ENCODE measurements at regions not wholly inside any gene's neighbourhood (a gene's known extent, or its start where the extent isn't known, plus 50 kb on each side); places are given as distances from the start of the nearest gene placed in this dataset.

DNA sequence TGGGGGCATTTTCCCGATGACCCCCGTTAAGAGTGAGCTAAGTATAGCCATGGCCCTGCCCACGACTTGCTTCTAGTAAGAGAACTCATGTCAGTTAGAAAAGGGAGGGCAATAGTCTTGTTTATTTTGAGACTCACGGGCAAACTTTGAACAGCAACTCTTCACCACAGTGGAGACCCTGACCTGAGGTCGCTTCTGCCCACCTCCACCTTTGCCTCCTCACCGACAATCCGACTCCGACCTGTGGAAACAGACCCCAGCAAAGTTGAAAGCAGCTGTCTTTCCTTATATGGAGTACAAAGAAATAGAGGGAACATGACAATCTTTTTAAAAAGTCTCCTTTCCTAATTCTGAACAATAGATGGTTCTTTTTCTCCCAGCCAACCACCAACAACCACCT is 155.0 kb upstream of the GCFC2 start:
- in situ Hi-C loops (cut with HindIII; ENCODE audit: low pct_unique_long_range_greater_than_20kb, low sequenced_read_pairs) = no loop called here

DNA sequence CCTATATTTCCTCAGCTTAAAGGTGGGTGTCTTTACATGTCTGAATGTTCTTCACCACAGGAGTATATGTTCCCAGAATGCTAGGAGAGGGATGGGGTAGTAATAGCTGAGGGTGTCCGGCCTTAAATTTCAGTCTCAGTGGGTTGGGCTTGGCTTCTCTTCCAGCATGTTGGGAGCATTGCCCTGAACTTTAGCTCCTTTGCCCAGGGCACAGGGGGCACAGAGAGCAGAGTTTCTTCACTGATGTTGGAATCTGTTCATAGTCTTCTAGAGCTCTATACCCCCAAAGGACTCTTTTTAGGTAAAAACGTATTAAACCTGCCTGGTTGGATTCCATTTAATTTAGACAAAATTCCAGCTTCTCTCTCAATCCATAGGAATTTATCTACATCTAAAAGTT is 154.4 kb upstream of the GCFC2 start:
- ChIA-PET POLR2A (no interaction called here), CTCF (no interaction called here)
- no TSS peak for BruUV-seq (replicated peaks)
- Histone ChIP-seq H3K4me3 (ENCODE audit: low read depth in 2 of 2, low read length in 2 of 2) (no peak overlapping the region), H3K27me3 (ENCODE audit: control insufficient read depth, insufficient read depth, low read length) (no peaks in the 10 kb centered on the region), H3K9me3 (ENCODE audit: control insufficient read depth, insufficient read depth, low read depth, low read length) (no peaks in the 10 kb centered on the region), H3K36me3 (ENCODE audit: control insufficient read depth, insufficient read depth, low read length) (no peaks in the 10 kb centered on the region), H3K27ac (ENCODE audit: low read length) (no peak overlapping the region), H3K4me1 (ENCODE audit: control insufficient read depth, insufficient read depth, low read length) (no peaks in the 10 kb centered on the region)
- in situ Hi-C loops (cut with HindIII; ENCODE audit: low pct_unique_long_range_greater_than_20kb, low sequenced_read_pairs) (no loop called here), intact Hi-C loops (cut with micrococcal nuclease; ENCODE audit: unreplicated experiment) (no loop called here)
- no peak for ATAC-seq
- DNase-seq (ENCODE audit: low read depth, low spot score) = no peak
- TF ChIP-seq, protein P1, sequence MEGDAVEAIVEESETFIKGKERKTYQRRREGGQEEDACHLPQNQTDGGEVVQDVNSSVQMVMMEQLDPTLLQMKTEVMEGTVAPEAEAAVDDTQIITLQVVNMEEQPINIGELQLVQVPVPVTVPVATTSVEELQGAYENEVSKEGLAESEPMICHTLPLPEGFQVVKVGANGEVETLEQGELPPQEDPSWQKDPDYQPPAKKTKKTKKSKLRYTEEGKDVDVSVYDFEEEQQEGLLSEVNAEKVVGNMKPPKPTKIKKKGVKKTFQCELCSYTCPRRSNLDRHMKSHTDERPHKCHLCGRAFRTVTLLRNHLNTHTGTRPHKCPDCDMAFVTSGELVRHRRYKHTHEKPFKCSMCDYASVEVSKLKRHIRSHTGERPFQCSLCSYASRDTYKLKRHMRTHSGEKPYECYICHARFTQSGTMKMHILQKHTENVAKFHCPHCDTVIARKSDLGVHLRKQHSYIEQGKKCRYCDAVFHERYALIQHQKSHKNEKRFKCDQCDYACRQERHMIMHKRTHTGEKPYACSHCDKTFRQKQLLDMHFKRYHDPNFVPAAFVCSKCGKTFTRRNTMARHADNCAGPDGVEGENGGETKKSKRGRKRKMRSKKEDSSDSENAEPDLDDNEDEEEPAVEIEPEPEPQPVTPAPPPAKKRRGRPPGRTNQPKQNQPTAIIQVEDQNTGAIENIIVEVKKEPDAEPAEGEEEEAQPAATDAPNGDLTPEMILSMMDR (IDR thresholded peaks at IDR 0.05) = no peak
- TF ChIP-seq, protein P2, sequence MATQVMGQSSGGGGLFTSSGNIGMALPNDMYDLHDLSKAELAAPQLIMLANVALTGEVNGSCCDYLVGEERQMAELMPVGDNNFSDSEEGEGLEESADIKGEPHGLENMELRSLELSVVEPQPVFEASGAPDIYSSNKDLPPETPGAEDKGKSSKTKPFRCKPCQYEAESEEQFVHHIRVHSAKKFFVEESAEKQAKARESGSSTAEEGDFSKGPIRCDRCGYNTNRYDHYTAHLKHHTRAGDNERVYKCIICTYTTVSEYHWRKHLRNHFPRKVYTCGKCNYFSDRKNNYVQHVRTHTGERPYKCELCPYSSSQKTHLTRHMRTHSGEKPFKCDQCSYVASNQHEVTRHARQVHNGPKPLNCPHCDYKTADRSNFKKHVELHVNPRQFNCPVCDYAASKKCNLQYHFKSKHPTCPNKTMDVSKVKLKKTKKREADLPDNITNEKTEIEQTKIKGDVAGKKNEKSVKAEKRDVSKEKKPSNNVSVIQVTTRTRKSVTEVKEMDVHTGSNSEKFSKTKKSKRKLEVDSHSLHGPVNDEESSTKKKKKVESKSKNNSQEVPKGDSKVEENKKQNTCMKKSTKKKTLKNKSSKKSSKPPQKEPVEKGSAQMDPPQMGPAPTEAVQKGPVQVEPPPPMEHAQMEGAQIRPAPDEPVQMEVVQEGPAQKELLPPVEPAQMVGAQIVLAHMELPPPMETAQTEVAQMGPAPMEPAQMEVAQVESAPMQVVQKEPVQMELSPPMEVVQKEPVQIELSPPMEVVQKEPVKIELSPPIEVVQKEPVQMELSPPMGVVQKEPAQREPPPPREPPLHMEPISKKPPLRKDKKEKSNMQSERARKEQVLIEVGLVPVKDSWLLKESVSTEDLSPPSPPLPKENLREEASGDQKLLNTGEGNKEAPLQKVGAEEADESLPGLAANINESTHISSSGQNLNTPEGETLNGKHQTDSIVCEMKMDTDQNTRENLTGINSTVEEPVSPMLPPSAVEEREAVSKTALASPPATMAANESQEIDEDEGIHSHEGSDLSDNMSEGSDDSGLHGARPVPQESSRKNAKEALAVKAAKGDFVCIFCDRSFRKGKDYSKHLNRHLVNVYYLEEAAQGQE (IDR thresholded peaks at IDR 0.05; ENCODE audit: insufficient read depth in 1 of 2, low read depth in 2 of 2, low read length in 1 of 2) = no peak
- TF ChIP-seq SIN3A (IDR thresholded peaks at IDR 0.05; ENCODE audit: borderline replicate concordance, insufficient read depth, low read depth, low read length) (no peak), POLR2AphosphoS5 (IDR thresholded peaks at IDR 0.05; ENCODE audit: low read depth, low read length) (no peak), TCF7L2 (IDR thresholded peaks at IDR 0.05; ENCODE audit: low read depth, low read length) (no peak)

More for the DNA sequence above, 155.0 kb upstream of the GCFC2 start:
- POLR2A ChIA-PET = no interaction called here
- H3K27me3 ChIP-seq (ENCODE audit: control insufficient read depth, insufficient read depth, low read length) = no peaks in the 10 kb centered on the region
- CTCF ChIA-PET = no interaction called here
- ATAC-seq = no peak
- no peak for DNase-seq (ENCODE audit: low read depth, low spot score)
- intact Hi-C loops (cut with micrococcal nuclease; ENCODE audit: unreplicated experiment) = no loop called here
- no peaks in the 10 kb centered on the region for H3K4me1 ChIP-seq (ENCODE audit: control insufficient read depth, insufficient read depth, low read length)
- no TSS peak for BruUV-seq (replicated peaks)
- TF ChIP-seq SIN3A (IDR thresholded peaks at IDR 0.05; ENCODE audit: borderline replicate concordance, insufficient read depth, low read depth, low read length) (no peak), POLR2AphosphoS5 (IDR thresholded peaks at IDR 0.05; ENCODE audit: low read depth, low read length) (no peak), TCF7L2 (IDR thresholded peaks at IDR 0.05; ENCODE audit: low read depth, low read length) (no peak)
- TF ChIP-seq, protein P2 (IDR thresholded peaks at IDR 0.05; ENCODE audit: insufficient read depth in 1 of 2, low read depth in 2 of 2, low read length in 1 of 2) = no peak
- TF ChIP-seq, protein P1 (IDR thresholded peaks at IDR 0.05) = no peak
- no peaks in the 10 kb centered on the region for H3K36me3 ChIP-seq (ENCODE audit: control insufficient read depth, insufficient read depth, low read length)
- H3K9me3 ChIP-seq (ENCODE audit: control insufficient read depth, insufficient read depth, low read depth, low read length) = no peaks in the 10 kb centered on the region
- H3K4me3 ChIP-seq (ENCODE audit: low read depth in 2 of 2, low read length in 2 of 2) = no peak overlapping the region
- H3K27ac ChIP-seq (ENCODE audit: low read length) = no peak overlapping the region

Data from Panc1 (cell line).